Ovary (tissue), 3 donors: ENCODE measurements at regions not wholly inside any gene's neighbourhood (a gene's known extent, or its start where the extent isn't known, plus 50 kb on each side); places are given as distances from the start of the nearest gene placed in this dataset.

ENCODE experiments used
- EP300 ChIP-seq: sonication (generic); formaldehyde crosslinking; IDR thresholded peaks from one replicate; pipeline ENCODE4 v1.6.1; 2017; ENCODE audit warnings: antibody characterized with exemption
- POLR2A ChIP-seq: fragments of 450-650 bp; IDR thresholded peaks from one replicate; pipeline ENCODE4 v1.6.1; 2017; ENCODE audit warnings: antibody characterized with exemption, mild to moderate bottlenecking, moderate library complexity
- TF ChIP-seq, protein P1 (sequence below), 3 donors: fragments of 450-650 bp in 2 of 3; fragments of 200-600 bp in 1 of 3; IDR thresholded peaks; one replicate each; pipeline versions ENCODE4 v1.5.1 to v1.8.0; 2016 to 2022; ENCODE audit warnings: antibody characterized with exemption in 3 of 3, mild to moderate bottlenecking in 1 of 3
- donor health status: DM: no; HTN: no; CAD: no.

DNA sequence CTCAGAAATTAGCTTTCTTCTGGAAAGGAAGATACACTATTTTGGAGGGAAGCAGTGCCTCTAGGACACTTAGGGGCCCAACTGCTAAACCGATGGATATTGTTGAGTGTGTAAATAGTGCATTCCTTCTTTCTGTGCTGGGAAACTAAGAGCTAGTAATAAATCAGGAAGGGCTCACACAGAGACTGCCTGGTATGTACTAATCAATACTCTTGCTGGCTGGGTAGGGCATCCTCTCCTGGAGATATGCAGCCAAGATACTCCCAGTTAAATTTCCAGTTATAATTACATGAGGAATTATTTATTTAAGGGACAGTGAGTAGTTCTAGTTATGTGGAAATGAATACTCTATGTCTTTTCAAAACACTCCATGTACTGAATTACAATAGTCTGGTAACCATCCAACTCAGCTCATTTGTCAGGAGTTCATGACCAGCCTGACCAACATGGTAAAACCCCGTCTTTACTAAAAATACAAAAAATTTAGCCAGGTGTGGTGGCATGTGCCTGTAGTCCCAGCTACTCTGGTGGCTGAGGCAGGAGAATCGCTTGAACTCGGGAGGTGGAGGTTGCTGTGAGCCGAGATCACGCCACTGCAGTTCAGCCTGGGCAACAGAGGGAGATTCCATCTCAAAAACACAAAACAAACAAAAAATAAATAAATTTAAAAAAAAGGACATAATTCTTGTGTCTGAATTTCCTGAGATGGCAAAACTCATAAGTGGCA lies 100.0 kb downstream of the OR2B2 start:
- TF ChIP-seq POLR2A (no peak), EP300 (no peak)
- TF ChIP-seq, protein P1, sequence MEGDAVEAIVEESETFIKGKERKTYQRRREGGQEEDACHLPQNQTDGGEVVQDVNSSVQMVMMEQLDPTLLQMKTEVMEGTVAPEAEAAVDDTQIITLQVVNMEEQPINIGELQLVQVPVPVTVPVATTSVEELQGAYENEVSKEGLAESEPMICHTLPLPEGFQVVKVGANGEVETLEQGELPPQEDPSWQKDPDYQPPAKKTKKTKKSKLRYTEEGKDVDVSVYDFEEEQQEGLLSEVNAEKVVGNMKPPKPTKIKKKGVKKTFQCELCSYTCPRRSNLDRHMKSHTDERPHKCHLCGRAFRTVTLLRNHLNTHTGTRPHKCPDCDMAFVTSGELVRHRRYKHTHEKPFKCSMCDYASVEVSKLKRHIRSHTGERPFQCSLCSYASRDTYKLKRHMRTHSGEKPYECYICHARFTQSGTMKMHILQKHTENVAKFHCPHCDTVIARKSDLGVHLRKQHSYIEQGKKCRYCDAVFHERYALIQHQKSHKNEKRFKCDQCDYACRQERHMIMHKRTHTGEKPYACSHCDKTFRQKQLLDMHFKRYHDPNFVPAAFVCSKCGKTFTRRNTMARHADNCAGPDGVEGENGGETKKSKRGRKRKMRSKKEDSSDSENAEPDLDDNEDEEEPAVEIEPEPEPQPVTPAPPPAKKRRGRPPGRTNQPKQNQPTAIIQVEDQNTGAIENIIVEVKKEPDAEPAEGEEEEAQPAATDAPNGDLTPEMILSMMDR (IDR thresholded peaks at IDR 0.05), result no peak
